GM12874 (cell line): ENCODE measurements at regions not wholly inside any gene's neighbourhood (a gene's known extent, or its start where the extent isn't known, plus 50 kb on each side); places are given as distances from the start of the nearest gene placed in this dataset.

ENCODE experiments used
- TF ChIP-seq, protein P1 (sequence below): IDR thresholded peaks from 2 replicates; pipeline ENCODE4 v1.5.1; 2011; ENCODE audit warnings: low read depth, mild to moderate bottlenecking, control low read depth, low read length, moderate library complexity; ENCODE audit not compliant: insufficient read depth

DNA sequence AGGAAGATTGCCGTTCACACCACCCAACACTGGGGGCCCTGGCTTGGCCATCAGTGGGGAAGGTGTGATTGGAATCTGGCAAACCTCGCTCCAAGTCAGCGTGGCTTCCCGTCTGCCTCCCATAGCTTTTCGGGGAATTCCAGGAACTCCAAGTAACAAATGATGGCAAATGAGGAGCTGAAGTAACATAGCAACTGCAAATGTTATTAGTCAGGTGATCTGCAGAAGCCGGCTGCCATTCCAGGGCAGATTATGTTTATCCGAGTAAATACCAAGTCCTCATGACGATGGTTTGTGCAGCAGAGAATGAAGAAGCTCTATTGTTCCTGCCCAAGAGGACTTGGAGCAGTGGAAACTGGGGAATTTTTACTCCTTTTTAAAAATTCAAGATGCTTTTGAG lies 270.5 kb upstream of the PODXL start:
- TF ChIP-seq, protein P1, sequence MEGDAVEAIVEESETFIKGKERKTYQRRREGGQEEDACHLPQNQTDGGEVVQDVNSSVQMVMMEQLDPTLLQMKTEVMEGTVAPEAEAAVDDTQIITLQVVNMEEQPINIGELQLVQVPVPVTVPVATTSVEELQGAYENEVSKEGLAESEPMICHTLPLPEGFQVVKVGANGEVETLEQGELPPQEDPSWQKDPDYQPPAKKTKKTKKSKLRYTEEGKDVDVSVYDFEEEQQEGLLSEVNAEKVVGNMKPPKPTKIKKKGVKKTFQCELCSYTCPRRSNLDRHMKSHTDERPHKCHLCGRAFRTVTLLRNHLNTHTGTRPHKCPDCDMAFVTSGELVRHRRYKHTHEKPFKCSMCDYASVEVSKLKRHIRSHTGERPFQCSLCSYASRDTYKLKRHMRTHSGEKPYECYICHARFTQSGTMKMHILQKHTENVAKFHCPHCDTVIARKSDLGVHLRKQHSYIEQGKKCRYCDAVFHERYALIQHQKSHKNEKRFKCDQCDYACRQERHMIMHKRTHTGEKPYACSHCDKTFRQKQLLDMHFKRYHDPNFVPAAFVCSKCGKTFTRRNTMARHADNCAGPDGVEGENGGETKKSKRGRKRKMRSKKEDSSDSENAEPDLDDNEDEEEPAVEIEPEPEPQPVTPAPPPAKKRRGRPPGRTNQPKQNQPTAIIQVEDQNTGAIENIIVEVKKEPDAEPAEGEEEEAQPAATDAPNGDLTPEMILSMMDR: no peak

DNA sequence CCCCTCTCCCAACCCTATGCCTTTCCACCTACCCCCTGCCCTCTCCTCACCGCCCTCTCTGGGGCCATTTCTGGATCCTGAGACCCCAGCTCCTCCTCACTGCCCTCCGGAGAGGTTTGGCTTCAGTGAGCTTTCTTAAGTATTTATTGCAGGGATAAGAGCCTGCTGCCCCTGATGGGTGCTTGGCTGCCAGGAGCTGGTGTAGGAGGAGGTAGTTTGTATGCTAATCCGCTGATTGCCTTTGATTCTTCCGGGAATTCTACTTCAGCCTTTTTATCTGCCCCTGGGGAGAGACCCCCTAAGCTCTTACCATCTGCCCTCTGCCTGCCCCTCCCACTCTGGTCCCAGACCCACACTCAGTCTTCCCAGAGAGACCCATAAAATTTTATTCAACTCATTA lies 263.5 kb upstream of the PODXL start:
- TF ChIP-seq, protein P1: no peak

DNA sequence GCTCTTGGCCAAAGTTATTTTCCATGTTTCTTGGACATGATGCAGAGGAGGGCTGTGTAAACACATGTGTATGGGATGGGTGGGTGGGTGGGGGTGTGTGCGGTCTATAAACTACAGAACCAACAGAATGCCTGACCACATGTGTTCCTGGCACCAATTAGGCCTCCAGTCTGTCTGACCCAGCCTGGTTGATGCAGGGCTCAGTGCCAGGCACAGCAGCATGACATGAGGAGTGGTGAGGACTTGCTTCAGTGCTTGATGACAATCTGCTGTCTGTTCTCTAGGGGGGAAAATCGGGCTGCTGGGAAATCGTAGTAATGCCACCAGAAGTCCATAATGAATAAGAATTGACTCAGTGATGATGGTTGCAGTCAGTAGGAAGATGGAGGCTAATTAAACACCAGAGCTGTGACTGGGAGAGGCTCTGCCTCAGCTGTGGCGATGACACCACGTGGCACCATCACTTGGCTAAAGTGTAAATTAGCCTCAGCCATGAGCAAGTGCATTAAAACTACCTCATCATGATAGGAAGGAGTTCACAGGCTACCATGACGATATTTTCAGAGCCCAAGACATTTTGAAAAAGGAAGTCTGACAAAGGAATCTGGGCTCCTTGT lies 260.1 kb upstream of the PODXL start:
- TF ChIP-seq, protein P1: no peak

DNA sequence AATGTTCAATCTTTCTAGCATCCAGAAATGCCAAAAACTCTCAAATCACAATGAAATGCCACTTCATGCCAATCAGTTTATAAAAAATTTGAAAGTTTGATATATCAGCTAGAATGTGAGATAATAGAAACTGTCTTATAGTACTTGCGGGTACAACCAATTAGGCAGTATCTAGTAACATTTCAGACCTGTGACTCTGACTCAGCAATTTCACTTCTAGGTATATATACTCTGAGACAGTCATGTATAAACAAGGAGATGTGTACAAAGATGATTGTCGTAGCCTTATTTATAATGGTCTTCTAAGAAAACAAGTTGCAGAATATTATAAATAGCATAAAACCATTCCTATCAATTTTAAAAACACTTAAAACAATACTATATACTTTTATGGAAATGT lies 252.3 kb upstream of the PODXL start:
- TF ChIP-seq, protein P1: no peak

DNA sequence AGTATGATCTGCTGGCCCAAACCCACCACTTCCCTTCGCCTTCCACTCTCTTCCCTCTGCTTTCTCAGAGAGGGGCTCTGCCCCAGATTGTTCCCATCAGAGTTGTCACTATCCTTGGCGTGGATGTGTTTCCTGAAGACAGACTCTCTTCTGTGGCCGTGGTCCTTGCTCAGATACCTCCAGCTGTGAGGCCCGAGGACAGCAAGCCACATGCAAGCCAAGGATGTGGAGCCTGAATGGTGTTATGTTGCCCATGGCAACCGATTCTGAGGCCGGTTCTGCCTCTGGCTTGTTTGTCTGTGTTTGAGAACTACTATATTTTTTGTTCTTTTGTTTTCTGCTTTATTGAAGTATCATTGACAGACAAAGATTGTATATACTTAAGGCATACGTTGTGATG lies 247.4 kb upstream of the PODXL start:
- TF ChIP-seq, protein P1: no peak

DNA sequence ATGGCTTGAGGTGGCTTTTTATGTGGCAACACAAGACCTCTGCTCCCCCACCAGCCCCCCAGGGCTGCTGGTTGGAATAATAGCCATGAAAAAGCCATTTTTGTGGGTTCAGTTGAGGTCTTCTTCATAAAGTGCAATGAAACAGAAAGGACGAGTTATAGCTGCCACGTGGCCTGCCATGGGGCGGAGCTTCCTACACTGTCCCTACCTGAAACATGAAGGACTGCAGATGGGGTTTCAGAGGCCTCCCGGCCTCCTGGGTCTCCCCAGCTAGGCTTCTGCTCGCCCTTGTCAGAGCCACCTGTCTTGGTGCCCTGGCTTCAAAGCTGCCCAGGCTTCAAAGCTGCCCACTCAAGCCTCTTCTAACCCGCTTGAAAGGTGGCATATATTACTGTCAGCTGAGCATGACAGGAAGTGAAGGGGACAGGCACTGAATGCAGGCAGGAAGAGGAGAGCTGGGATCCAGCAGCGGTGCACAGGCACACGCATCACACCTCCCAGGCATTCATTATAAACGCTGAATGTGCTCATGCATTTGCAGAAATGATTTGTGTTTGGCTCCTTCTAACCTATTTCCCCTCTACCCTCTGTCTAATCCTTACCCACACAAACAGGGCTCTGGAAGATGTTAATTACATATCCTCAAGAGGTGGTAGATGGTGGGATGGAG lies 245.9 kb upstream of the PODXL start:
- TF ChIP-seq, protein P1: no peak

DNA sequence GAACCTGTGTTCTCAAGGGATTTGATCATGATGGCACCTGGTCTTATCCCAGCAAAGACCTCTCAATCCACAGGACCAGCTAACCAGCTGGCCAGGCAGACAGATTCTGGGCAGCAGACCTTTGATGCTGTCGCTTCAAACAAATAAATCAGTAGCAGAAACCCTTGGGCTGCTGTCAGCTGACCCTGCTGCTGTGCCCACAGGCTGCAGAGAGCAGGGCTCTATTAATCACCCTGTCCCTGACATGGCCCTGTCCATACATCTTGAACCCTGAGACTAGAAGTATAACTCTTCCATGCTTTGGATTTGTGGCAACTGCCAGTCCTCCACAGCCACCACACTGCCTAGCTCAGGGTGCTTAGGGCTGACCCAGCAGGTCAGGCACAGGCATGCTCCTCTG lies 244.1 kb upstream of the PODXL start:
- TF ChIP-seq, protein P1: no peak
